ENCODE measurements at regions not wholly inside any gene's neighbourhood (a gene's known extent, or its start where the extent isn't known, plus 50 kb on each side); places are given as distances from the start of the nearest gene placed in this dataset.

- TF ChIP-seq CHD7 (IDR thresholded peaks at IDR 0.05; ENCODE audit: insufficient replicate concordance, low read length) (no peak), HDAC2 (IDR thresholded peaks at IDR 0.05; ENCODE audit: borderline replicate concordance in 1 of 2, low read depth in 2 of 2, low read length in 2 of 2) (no peak), POLR2AphosphoS5 (IDR thresholded peaks at IDR 0.05; ENCODE audit: low read depth, low read length) (no peak), SP2 (IDR thresholded peaks at IDR 0.05; ENCODE audit: low read length) (no peak), SAP30 (IDR thresholded peaks at IDR 0.05; ENCODE audit: insufficient read depth, insufficient replicate concordance, low read length) (no peak), ZNF274 (IDR thresholded peaks at IDR 0.05; ENCODE audit: borderline replicate concordance, extremely low read depth, low read length) (no peak)
Measured at GRCh38 chr2:422676-423435, 135.0 kb upstream of the ALKAL2 start (continued).
